HEK293 (cell line): ENCODE measurements at regions not wholly inside any gene's neighbourhood (a gene's known extent, or its start where the extent isn't known, plus 50 kb on each side); places are given as distances from the start of the nearest gene placed in this dataset.

ENCODE experiments used
- BCL11A ChIP-seq: fragments of 450-650 bp; formaldehyde crosslinking; IDR thresholded peaks from 2 replicates; pipeline ENCODE4 v1.5.1; 2016; ENCODE audit warnings: low read depth, missing biosample characterization, missing genetic modification characterization
- ZBTB7A ChIP-seq: fragments of 450-650 bp; formaldehyde crosslinking; IDR thresholded peaks from 2 replicates; pipeline ENCODE4 v1.5.1; 2016; ENCODE audit warnings: low read depth, missing biosample characterization, missing genetic modification characterization
- ZFP41 ChIP-seq: fragments of 450-650 bp; formaldehyde crosslinking; IDR thresholded peaks from 2 replicates; pipeline ENCODE4 v1.5.1; 2016; ENCODE audit warnings: missing biosample characterization, missing genetic modification characterization, borderline replicate concordance
- ZNF138 ChIP-seq: fragments of 450-650 bp; formaldehyde crosslinking; IDR thresholded peaks from 2 replicates; pipeline ENCODE4 v1.5.1; 2016; ENCODE audit warnings: missing biosample characterization, missing genetic modification characterization, borderline replicate concordance
- ZNF266 ChIP-seq: fragments of 450-650 bp; formaldehyde crosslinking; IDR thresholded peaks from 2 replicates; pipeline ENCODE4 v1.5.1; 2016; ENCODE audit warnings: missing biosample characterization, missing genetic modification characterization, low read depth
- ZNF426 ChIP-seq: fragments of 450-650 bp; formaldehyde crosslinking; IDR thresholded peaks from 2 replicates; pipeline ENCODE4 v1.5.1; 2017; ENCODE audit warnings: missing biosample characterization, missing genetic modification characterization, mild to moderate bottlenecking, inconsistent platforms, moderate library complexity
- ZNF548 ChIP-seq: fragments of 450-650 bp; formaldehyde crosslinking; IDR thresholded peaks from 2 replicates; pipeline ENCODE4 v1.5.1; 2016; ENCODE audit warnings: missing biosample characterization, missing genetic modification characterization
- ZNF596 ChIP-seq: fragments of 450-650 bp; IDR thresholded peaks from 2 replicates; pipeline ENCODE4 v1.5.0; 2018; ENCODE audit warnings: missing biosample characterization, mild to moderate bottlenecking, missing genetic modification characterization, moderate library complexity
- TF ChIP-seq, protein P1 (sequence below): fragments of 450-650 bp; formaldehyde crosslinking; IDR thresholded peaks from 2 replicates; pipeline ENCODE4 v1.5.1; 2016; ENCODE audit warnings: missing biosample characterization, missing genetic modification characterization
- TF ChIP-seq, protein P2 (sequence below): fragments of 450-650 bp; formaldehyde crosslinking; IDR thresholded peaks from 2 replicates; pipeline ENCODE4 v1.5.1; 2016; ENCODE audit warnings: missing biosample characterization, missing genetic modification characterization
- TF ChIP-seq, protein P3 (sequence below): fragments of 450-650 bp; formaldehyde crosslinking; IDR thresholded peaks from 2 replicates; pipeline ENCODE4 v1.5.1; 2016; ENCODE audit warnings: missing biosample characterization, missing genetic modification characterization, borderline replicate concordance
- TF ChIP-seq, protein P4 (sequence below): fragments of 450-650 bp; formaldehyde crosslinking; IDR thresholded peaks from 2 replicates; pipeline ENCODE4 v1.5.1; 2016; ENCODE audit warnings: missing biosample characterization, missing genetic modification characterization, low read depth

DNA sequence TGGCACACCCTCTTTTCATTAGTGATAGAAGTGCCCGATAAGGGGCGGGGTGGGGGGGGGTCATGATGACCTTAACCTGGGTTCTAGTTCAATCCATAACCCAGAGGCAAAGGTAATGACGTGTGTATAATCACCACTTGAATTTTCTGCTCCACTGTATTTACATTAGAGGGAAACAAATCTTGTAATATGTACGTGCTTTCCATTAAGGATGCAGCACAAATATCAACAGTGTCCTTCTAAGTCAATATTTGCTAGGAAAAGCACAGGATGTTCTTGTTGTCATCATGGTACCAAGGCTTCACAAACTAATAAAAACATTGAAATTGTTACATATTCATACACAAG lies 121.2 kb upstream of the SLC38A2 start:
- TF ChIP-seq, protein P1, sequence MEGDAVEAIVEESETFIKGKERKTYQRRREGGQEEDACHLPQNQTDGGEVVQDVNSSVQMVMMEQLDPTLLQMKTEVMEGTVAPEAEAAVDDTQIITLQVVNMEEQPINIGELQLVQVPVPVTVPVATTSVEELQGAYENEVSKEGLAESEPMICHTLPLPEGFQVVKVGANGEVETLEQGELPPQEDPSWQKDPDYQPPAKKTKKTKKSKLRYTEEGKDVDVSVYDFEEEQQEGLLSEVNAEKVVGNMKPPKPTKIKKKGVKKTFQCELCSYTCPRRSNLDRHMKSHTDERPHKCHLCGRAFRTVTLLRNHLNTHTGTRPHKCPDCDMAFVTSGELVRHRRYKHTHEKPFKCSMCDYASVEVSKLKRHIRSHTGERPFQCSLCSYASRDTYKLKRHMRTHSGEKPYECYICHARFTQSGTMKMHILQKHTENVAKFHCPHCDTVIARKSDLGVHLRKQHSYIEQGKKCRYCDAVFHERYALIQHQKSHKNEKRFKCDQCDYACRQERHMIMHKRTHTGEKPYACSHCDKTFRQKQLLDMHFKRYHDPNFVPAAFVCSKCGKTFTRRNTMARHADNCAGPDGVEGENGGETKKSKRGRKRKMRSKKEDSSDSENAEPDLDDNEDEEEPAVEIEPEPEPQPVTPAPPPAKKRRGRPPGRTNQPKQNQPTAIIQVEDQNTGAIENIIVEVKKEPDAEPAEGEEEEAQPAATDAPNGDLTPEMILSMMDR (tag by site-specific recombination): no peak
- TF ChIP-seq ZNF426 (tag by site-specific recombination): no peak
- TF ChIP-seq, protein P2, sequence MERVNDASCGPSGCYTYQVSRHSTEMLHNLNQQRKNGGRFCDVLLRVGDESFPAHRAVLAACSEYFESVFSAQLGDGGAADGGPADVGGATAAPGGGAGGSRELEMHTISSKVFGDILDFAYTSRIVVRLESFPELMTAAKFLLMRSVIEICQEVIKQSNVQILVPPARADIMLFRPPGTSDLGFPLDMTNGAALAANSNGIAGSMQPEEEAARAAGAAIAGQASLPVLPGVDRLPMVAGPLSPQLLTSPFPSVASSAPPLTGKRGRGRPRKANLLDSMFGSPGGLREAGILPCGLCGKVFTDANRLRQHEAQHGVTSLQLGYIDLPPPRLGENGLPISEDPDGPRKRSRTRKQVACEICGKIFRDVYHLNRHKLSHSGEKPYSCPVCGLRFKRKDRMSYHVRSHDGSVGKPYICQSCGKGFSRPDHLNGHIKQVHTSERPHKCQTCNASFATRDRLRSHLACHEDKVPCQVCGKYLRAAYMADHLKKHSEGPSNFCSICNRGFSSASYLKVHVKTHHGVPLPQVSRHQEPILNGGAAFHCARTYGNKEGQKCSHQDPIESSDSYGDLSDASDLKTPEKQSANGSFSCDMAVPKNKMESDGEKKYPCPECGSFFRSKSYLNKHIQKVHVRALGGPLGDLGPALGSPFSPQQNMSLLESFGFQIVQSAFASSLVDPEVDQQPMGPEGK: no peak
- TF ChIP-seq, protein P3, sequence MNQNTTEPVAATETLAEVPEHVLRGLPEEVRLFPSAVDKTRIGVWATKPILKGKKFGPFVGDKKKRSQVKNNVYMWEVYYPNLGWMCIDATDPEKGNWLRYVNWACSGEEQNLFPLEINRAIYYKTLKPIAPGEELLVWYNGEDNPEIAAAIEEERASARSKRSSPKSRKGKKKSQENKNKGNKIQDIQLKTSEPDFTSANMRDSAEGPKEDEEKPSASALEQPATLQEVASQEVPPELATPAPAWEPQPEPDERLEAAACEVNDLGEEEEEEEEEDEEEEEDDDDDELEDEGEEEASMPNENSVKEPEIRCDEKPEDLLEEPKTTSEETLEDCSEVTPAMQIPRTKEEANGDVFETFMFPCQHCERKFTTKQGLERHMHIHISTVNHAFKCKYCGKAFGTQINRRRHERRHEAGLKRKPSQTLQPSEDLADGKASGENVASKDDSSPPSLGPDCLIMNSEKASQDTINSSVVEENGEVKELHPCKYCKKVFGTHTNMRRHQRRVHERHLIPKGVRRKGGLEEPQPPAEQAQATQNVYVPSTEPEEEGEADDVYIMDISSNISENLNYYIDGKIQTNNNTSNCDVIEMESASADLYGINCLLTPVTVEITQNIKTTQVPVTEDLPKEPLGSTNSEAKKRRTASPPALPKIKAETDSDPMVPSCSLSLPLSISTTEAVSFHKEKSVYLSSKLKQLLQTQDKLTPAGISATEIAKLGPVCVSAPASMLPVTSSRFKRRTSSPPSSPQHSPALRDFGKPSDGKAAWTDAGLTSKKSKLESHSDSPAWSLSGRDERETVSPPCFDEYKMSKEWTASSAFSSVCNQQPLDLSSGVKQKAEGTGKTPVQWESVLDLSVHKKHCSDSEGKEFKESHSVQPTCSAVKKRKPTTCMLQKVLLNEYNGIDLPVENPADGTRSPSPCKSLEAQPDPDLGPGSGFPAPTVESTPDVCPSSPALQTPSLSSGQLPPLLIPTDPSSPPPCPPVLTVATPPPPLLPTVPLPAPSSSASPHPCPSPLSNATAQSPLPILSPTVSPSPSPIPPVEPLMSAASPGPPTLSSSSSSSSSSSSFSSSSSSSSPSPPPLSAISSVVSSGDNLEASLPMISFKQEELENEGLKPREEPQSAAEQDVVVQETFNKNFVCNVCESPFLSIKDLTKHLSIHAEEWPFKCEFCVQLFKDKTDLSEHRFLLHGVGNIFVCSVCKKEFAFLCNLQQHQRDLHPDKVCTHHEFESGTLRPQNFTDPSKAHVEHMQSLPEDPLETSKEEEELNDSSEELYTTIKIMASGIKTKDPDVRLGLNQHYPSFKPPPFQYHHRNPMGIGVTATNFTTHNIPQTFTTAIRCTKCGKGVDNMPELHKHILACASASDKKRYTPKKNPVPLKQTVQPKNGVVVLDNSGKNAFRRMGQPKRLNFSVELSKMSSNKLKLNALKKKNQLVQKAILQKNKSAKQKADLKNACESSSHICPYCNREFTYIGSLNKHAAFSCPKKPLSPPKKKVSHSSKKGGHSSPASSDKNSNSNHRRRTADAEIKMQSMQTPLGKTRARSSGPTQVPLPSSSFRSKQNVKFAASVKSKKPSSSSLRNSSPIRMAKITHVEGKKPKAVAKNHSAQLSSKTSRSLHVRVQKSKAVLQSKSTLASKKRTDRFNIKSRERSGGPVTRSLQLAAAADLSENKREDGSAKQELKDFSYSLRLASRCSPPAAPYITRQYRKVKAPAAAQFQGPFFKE (tag by site-specific recombination): no peak
- TF ChIP-seq ZNF548 (tag by site-specific recombination): no peak
- no peak for TF ChIP-seq ZNF266
- TF ChIP-seq ZNF138 (tag by site-specific recombination): no peak
- TF ChIP-seq, protein P4, sequence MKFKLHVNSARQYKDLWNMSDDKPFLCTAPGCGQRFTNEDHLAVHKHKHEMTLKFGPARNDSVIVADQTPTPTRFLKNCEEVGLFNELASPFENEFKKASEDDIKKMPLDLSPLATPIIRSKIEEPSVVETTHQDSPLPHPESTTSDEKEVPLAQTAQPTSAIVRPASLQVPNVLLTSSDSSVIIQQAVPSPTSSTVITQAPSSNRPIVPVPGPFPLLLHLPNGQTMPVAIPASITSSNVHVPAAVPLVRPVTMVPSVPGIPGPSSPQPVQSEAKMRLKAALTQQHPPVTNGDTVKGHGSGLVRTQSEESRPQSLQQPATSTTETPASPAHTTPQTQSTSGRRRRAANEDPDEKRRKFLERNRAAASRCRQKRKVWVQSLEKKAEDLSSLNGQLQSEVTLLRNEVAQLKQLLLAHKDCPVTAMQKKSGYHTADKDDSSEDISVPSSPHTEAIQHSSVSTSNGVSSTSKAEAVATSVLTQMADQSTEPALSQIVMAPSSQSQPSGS (tag by site-specific recombination): no peak
- TF ChIP-seq ZFP41 (tag by site-specific recombination): no peak
- TF ChIP-seq BCL11A (tag by site-specific recombination): no peak
- TF ChIP-seq ZBTB7A (tag by site-specific recombination): no peak
- no peak for TF ChIP-seq ZNF596 (tag by site-specific recombination)
